D721Med (cell line): ENCODE measurements at regions not wholly inside any gene's neighbourhood (a gene's known extent, or its start where the extent isn't known, plus 50 kb on each side); places are given as distances from the start of the nearest gene placed in this dataset.

Experiments used
- DNase-seq: peaks from one replicate; pipeline ENCODE4 v3.0.0; 2011; ENCODE audit warnings: low spot score; ENCODE audit not compliant: insufficient read length
- FAIRE-seq: peaks from 2 replicates; lab custom pipeline; 2011; peaks lifted over from hg19 to GRCh38; lab: Jason Lieb, UNC
- TF ChIP-seq, protein P1 (sequence below): IDR thresholded peaks from 2 replicates; pipeline ENCODE4 v1.5.1; 2012; ENCODE audit warnings: mild to moderate bottlenecking, control low read depth; ENCODE audit not compliant: insufficient read depth; ENCODE audit errors: missing control alignments

DNA sequence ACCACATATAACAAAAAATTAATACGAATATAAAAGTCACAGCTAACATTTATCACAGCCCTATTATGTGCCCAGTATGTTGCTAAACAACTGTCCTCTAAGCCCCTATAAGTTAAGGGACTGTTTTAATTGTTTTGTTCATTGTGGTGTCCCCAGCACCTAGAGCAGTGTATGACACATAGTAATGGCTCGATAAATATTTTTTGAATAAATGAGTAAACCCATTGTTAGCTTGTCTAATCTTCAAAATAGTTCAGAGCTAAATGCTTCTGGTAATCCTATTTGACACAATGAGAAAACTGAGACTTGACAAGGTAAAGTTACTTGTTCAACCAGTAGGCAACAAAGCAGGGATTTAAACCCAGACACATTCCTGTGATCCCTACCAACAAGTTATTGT lies 78.4 kb upstream of the NEUROD6 start:
- no peak for FAIRE-seq
- TF ChIP-seq, protein P1, sequence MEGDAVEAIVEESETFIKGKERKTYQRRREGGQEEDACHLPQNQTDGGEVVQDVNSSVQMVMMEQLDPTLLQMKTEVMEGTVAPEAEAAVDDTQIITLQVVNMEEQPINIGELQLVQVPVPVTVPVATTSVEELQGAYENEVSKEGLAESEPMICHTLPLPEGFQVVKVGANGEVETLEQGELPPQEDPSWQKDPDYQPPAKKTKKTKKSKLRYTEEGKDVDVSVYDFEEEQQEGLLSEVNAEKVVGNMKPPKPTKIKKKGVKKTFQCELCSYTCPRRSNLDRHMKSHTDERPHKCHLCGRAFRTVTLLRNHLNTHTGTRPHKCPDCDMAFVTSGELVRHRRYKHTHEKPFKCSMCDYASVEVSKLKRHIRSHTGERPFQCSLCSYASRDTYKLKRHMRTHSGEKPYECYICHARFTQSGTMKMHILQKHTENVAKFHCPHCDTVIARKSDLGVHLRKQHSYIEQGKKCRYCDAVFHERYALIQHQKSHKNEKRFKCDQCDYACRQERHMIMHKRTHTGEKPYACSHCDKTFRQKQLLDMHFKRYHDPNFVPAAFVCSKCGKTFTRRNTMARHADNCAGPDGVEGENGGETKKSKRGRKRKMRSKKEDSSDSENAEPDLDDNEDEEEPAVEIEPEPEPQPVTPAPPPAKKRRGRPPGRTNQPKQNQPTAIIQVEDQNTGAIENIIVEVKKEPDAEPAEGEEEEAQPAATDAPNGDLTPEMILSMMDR, result no peak
- no peak for DNase-seq

DNA sequence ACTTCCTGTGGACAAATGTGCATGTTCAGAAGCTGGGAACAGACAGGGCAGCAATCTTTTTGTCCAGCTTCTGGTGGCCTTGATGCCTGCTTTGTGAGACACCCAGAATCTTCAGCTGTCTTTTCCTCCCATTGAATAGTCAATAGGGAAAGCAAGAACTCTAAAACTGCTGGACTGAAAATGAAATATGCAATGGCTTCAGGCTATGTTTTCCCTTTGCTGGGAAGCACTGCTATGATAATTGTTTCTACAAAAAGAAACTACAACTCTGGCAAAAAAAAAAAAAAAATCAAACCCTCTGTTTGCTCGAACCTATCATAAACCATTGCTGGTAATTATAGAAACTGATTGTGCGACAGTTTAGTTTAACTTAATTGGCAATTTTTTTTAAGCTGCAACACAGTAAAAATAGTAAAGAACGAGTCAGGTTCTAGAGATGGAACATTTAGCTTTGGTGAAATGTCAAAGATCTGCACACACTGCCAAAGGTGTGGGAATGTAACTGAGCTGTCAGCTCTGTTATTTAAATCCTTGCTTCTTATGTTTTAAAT lies 79.1 kb upstream of the NEUROD6 start:
- DNase-seq, result no peak
- TF ChIP-seq, protein P1, result no peak
- no peak for FAIRE-seq

DNA sequence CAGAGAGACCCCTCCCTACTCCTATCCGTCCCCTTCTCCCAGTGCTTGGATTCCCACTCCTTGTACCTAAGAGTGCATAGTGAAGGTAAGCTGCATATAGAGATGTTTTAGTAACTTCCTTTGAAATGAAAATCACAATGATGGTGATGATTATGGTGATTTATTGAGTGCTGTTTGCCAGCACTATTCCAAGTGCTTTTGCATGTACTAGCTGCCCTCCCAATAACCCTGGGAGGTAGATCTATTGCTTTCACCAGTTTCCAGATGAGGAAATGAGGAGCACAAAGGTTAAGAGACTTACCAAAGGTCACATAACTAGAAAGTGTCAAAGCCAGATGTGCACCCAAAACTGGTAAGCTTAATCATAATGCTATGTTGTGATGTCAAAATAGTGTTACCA lies 80.4 kb upstream of the NEUROD6 start:
- TF ChIP-seq, protein P1, result no peak
- DNase-seq, result no peak
- FAIRE-seq, result no peak

DNA sequence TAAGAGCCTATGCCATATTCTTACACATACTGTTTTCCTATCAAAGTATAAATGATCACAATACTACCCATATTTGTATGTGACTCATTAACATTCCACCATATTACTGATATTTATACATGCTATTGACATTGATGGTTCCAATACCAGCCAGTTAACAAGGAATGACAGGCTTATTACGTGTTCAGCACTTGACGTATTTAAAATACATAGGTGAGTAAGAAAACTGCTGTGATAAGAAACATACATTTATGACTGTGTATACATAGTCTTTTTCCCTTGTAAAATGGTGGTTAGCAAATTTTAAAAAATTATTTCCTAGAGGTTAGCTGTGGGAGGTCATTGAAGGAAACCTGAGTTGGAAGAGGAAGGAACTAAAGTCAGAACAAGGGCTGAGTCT lies 81.1 kb upstream of the NEUROD6 start:
- TF ChIP-seq, protein P1, result no peak
- DNase-seq, result no peak
- no peak for FAIRE-seq

DNA sequence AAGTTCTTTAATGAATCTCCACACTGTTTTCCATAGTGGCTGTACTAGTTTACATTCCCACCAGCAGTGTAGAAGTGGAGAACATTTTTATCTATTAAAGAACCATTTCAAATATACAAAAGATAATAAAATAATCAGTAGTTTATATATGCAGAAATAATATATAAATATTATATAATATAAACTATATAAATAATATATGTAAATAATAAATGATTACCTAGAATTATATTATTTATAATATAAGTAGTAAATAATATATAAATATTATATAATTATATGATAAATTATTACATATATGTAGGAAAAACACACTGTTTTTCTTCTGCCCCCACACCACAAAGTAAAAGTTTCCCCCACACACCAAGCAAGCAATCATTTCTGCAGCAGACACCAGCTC lies 83.5 kb upstream of the NEUROD6 start:
- TF ChIP-seq, protein P1, result no peak
- no peak for FAIRE-seq
- no peak for DNase-seq

DNA sequence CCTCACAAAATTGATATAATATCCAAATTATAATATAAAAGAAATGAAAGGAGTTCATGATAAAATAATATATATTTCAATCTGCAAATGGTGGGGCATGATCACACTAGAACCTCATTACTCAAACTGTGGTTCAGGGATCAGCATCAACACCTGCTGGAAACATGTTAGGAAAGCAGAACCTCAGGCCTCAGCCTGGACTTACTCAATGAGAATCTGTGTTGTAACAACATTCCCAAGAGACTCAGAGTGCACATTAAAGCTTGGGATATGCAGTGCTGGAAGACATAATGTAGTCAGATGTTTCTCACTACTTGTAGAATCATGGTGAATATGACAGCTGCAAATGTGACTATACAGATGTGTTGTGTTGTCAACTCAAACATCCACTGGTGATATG lies 81.7 kb upstream of the ITPRID1 start:
- TF ChIP-seq, protein P1, result no peak
- FAIRE-seq (no peak), DNase-seq (no peak)

DNA sequence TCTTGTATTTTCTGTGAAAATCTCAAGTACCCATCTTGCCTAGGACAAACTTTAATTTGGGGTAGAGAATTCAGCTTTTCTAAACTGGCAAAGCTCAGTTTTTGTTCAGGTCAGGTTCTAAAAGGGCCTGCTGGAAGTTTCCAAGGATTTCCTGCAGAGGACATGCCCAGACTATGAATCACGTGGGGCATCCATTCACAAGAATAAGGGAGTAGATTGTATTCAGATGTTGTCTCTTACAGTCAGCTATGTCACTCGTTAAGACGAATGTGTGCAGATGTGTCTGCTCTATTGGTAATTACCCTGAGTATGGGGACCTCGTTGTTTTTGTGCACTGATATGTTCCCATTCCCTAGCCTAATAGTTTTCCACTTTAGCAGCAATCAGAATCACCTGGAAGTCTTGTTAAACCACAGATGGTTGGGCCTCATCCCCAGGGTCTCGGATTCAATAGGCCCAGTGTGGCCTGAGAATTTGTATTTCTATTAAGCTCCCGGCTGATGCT lies 81.0 kb upstream of the ITPRID1 start:
- FAIRE-seq (no peak), DNase-seq (no peak)
- TF ChIP-seq, protein P1, result no peak
